HG02642 (cell line): ENCODE measurements at regions not wholly inside any gene's neighbourhood (a gene's known extent, or its start where the extent isn't known, plus 50 kb on each side); places are given as distances from the start of the nearest gene placed in this dataset.

Experiments
- ATAC-seq: cut with Tn5 transposase; IDR thresholded peaks from one replicate; pipeline ENCODE4 v1.9.1; 2021; ENCODE audit warnings: mild to moderate bottlenecking; ENCODE audit not compliant: unreplicated experiment, poor library complexity

DNA sequence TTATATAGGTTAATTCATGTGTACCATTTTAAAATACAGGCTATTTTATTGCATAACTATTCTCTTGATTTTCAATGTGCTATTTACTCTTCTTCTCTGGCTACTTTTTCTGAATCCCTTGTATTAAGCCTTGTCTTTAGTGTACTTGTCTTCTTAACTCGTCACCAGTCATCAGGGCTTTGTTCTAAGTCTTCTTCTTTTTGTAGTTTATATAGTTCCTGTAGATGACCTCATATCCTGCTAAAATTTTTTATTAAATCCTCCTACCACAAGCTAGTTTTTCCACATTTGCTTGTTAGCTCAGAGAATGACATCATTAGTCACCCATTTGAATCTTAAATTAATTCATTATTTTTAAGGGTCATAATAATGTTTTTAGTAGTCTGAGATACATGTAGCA, 1281.9 kb downstream of the KCNT2 start:
- ATAC-seq = no peak

DNA sequence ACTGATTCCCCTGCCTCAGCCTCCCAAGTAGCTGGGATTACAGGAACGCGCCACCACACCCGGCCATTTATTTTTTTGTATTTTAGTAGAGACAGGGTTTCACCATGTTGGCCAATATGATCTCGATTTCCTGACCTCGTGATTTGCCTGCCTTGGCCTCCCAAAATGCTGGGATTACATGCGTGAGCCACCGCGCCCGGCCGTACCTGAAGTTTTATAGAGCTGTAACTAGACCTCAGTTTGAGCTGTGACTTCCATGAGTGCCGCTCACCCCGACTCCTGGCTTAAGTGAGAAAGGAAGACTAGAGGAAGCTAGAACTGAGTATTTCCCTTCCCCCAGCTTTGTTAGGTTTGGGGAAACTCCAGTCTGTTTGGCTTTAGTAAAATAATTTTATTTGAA, 1283.1 kb downstream of the KCNT2 start:
- ATAC-seq = no peak

DNA sequence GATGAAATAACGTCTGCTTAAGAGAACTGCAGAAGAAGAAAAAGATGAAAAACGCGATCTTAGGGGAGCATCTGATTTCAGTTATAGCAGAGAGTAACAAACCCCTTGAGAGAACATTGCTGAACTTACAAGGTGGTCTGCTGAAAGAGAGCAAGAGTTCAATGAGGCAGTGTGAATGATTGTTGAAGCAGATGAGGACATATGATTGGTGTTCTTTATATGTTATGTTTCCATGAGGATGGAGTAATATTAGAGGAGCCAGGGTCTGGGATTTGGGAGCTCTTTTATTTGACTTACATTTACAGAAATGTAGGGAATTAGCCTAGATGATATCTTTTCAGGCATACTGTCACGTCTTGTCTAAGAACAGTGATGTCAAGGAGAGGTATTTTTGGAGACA, 1302.0 kb downstream of the KCNT2 start:
- ATAC-seq = no peak

DNA sequence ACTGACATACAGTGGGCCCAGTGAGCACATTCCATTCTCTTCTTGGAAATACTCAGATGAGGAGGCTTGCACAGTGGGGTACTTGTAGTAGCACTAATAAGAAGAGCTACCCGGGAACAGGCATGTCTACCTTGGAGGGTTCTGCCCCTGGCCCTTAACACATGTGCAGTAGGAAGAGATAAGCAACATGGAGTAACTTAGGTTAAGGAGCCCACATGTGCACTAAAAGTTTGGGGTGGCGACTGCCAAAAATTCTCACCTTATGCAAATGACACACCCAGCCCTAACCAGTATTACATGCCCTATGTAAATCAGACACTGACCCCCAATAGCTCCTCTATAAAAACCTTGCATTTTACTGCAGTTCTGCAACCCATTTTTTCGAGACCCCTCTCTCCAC, 1313.3 kb downstream of the KCNT2 start:
- ATAC-seq = no peak

GRCh38 chr1:195278644-195279043, 1329.6 kb downstream of the KCNT2 start:
- peak; percentile 53 for ATAC-seq

DNA sequence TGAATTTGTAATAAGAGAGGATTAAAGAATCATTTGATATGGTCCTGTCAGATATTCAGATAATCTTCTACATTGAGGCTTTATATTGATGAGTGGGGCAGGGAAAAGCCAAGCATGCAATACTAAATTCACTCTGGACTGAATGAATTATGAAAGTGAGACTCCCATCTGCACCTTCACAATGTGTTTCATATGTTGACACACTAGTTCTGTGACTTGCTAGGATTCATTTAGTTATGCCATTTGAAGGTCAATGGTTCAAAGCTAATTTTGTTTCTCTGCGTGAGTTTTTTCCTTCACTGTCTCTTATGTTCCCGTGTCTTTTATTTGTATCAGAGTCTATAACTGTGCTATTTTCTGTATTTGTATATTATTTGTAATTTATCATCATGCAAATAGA, 1332.5 kb downstream of the KCNT2 start:
- no peak for ATAC-seq

- no peak for ATAC-seq
These were observed 1356.3 kb downstream of the KCNT2 start for GRCh38 chr1:195251900-195252299.

GRCh38 chr1:195243492-195243891, 1364.7 kb downstream of the KCNT2 start:
- no peak for ATAC-seq

GRCh38 chr1:195241066-195241465, 1367.2 kb downstream of the KCNT2 start:
- no peak for ATAC-seq

- ATAC-seq = no peak
These were observed 1369.9 kb downstream of the KCNT2 start for GRCh38 chr1:195238313-195238712.

GRCh38 chr1:195236991-195237889, 1371.0 kb downstream of the KCNT2 start:
- no peak for ATAC-seq

- ATAC-seq = no peak
These were observed 1389.6 kb downstream of the KCNT2 start for GRCh38 chr1:195218428-195219212.

- no peak for ATAC-seq
These were observed 1406.0 kb downstream of the KCNT2 start for GRCh38 chr1:195202241-195202640.

- ATAC-seq = no peak
These were observed 1407.5 kb downstream of the KCNT2 start for GRCh38 chr1:195200772-195201171.

- ATAC-seq = no peak
These were observed 1411.1 kb downstream of the KCNT2 start for GRCh38 chr1:195197116-195197515.

GRCh38 chr1:195195423-195196057, 1412.7 kb downstream of the KCNT2 start:
- peak; percentile 97 for ATAC-seq

GRCh38 chr1:195193134-195193533, 1415.1 kb downstream of the KCNT2 start:
- no peak for ATAC-seq

DNA sequence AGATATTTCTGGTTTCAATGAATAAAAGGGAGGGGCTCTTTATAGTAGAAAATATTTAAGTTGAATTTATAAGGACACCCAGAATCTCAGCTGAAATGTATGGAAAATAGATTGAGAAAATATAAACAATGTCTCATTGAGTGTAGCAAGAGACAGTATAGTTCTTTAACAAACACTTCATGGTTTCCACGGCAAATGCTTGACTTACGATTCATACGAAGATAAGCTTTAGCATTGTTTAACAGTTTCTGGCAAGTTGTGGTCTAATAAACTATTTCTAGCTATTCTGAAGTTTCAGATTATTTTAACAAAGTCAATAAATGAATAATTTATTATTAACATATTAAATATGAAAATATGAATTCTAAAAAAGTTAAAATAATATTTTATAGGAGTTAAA, 1419.4 kb downstream of the KCNT2 start:
- ATAC-seq = no peak

- ATAC-seq = no peak
These were observed 1421.7 kb downstream of the KCNT2 start for GRCh38 chr1:195186544-195186943.

- no peak for ATAC-seq
These were observed 1422.5 kb downstream of the KCNT2 start for GRCh38 chr1:195185736-195186135.

- ATAC-seq = no peak
These were observed 1422.9 kb downstream of the KCNT2 start for GRCh38 chr1:195185321-195185720.
